ENCODE measurements at regions not wholly inside any gene's neighbourhood (a gene's known extent, or its start where the extent isn't known, plus 50 kb on each side); places are given as distances from the start of the nearest gene placed in this dataset.

DNA sequence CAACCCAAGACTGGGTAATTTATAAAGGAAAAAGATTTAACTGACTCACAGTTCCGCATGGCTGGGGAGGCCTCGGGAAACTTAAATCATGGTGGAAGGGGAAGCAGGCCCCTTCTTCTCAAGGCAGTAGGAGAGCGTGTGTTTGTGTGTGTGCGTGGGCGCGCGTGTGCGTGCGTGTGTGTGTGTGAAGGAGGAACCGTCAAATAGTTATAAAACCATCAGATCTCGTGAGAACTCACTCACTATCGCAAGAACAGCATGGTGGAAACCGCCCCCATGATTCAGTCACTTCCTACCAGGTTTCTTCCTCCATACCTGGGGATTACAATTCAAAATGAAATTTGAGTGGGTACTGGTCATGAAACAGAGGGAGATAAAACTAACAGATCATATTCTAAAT lies 220.1 kb upstream of the EYS start:
- no peak for TF ChIP-seq HDAC6 (IDR thresholded peaks at IDR 0.05; ENCODE audit: low read depth, low read length)
- no peak for TF ChIP-seq RXRA (IDR thresholded peaks at IDR 0.05; ENCODE audit: insufficient read depth, low read depth, low read length)
- TF ChIP-seq, protein P1, sequence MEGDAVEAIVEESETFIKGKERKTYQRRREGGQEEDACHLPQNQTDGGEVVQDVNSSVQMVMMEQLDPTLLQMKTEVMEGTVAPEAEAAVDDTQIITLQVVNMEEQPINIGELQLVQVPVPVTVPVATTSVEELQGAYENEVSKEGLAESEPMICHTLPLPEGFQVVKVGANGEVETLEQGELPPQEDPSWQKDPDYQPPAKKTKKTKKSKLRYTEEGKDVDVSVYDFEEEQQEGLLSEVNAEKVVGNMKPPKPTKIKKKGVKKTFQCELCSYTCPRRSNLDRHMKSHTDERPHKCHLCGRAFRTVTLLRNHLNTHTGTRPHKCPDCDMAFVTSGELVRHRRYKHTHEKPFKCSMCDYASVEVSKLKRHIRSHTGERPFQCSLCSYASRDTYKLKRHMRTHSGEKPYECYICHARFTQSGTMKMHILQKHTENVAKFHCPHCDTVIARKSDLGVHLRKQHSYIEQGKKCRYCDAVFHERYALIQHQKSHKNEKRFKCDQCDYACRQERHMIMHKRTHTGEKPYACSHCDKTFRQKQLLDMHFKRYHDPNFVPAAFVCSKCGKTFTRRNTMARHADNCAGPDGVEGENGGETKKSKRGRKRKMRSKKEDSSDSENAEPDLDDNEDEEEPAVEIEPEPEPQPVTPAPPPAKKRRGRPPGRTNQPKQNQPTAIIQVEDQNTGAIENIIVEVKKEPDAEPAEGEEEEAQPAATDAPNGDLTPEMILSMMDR (IDR thresholded peaks at IDR 0.05; ENCODE audit: control extremely low read depth in 1 of 3, insufficient read depth in 1 of 3, low read depth in 1 of 3, low read length in 3 of 3): no peak
- TF ChIP-seq CHD1 (IDR thresholded peaks at IDR 0.05; ENCODE audit: low read depth, low read length): no peak
- TF ChIP-seq CHD2 (IDR thresholded peaks at IDR 0.05; ENCODE audit: low read length): no peak
- TF ChIP-seq RFX5 (IDR thresholded peaks at IDR 0.05; ENCODE audit: borderline replicate concordance, low read depth, low read length): no peak
- TF ChIP-seq JUN (IDR thresholded peaks at IDR 0.05; ENCODE audit: low read depth, low read length): no peak

Measured in H1 (cell line).